ENCODE measurements at regions not wholly inside any gene's neighbourhood (a gene's known extent, or its start where the extent isn't known, plus 50 kb on each side); places are given as distances from the start of the nearest gene placed in this dataset.

DNA sequence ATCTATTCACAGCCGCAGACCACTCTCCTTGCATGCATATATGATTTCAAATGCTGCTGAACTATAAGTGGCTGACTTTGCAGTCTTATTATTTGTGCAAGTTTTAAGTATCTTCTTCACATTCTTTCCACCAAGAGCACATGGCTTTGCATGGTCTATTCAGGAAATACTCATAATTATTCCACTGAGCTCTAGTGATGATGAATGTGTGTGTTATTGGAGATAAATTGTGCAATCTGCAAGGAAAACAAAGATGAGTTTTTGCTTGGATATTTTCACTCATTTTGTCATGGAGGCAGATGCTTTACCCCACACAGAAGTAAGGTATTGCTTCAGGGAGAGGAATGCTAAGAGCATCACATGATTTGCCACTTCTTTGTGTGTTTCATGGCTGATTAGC lies 764.6 kb downstream of the TBC1D32 start:
- Histone ChIP-seq H3K9me3 (no peaks in the 10 kb centered on the region), H3K27ac (no peak overlapping the region), H3K4me3 (no peak overlapping the region), H3K4me1 (peaks cover 0 to 2% (median 0%) of the 10 kb centered on the region in 4 donors), H3K36me3 (no peaks in the 10 kb centered on the region), H3K27me3 (no peaks in the 10 kb centered on the region)
- WGBS, 2 donors: 87 to 88% methylated on average over 1 of the region's 1 CpG
- intact Hi-C loops (cut with DNase I): no loop called here
- no peak for TF ChIP-seq POLR2A (IDR thresholded peaks at IDR 0.05)
- no peak for TF ChIP-seq EP300 (IDR thresholded peaks at IDR 0.05)
- TF ChIP-seq, protein P1, sequence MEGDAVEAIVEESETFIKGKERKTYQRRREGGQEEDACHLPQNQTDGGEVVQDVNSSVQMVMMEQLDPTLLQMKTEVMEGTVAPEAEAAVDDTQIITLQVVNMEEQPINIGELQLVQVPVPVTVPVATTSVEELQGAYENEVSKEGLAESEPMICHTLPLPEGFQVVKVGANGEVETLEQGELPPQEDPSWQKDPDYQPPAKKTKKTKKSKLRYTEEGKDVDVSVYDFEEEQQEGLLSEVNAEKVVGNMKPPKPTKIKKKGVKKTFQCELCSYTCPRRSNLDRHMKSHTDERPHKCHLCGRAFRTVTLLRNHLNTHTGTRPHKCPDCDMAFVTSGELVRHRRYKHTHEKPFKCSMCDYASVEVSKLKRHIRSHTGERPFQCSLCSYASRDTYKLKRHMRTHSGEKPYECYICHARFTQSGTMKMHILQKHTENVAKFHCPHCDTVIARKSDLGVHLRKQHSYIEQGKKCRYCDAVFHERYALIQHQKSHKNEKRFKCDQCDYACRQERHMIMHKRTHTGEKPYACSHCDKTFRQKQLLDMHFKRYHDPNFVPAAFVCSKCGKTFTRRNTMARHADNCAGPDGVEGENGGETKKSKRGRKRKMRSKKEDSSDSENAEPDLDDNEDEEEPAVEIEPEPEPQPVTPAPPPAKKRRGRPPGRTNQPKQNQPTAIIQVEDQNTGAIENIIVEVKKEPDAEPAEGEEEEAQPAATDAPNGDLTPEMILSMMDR (IDR thresholded peaks at IDR 0.05): no peak
- TF ChIP-seq POLR2AphosphoS5 (IDR thresholded peaks at IDR 0.05): no peak
- no peak for DNase-seq

- no peak overlapping the region for H3K4me3 ChIP-seq
- intact Hi-C loops (cut with DNase I): no loop called here
- no peaks in the 10 kb centered on the region for H3K9me3 ChIP-seq
- H3K27me3 ChIP-seq: no peaks in the 10 kb centered on the region
- DNase-seq: no peak
- no peak overlapping the region for H3K27ac ChIP-seq
- no peaks in the 10 kb centered on the region for H3K4me1 ChIP-seq
- TF ChIP-seq POLR2AphosphoS5 (IDR thresholded peaks at IDR 0.05) (no peak), EP300 (IDR thresholded peaks at IDR 0.05) (no peak), POLR2A (IDR thresholded peaks at IDR 0.05) (no peak)
- TF ChIP-seq, protein P1 (IDR thresholded peaks at IDR 0.05): no peak
- WGBS, 2 donors: 86 to 93% methylated on average over 3 of the region's 3 CpGs
- H3K36me3 ChIP-seq: no peaks in the 10 kb centered on the region
These were observed 769.5 kb downstream of the TBC1D32 start for GRCh38 chr6:120564779-120565178.

DNA sequence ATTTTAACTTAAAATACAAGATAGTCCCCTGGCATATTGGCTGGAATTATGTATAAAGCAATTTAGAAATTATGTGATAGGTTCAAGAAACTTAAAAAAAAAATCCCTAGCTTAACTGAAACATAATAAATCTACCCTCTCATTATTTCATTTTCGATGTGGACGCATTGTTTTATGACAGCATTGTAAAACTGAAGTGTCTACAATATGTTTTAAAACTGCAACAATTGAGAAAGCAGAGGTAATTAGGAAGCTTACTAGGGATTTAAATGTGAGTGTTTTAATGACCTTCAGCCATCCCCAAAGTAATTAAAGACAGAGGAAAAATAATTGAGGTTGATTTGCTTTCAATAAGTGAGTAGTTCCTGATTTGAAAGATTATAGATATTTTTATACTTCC lies 776.0 kb downstream of the TBC1D32 start:
- Histone ChIP-seq H3K9me3 (no peaks in the 10 kb centered on the region), H3K4me3 (no peak overlapping the region), H3K27me3 (no peaks in the 10 kb centered on the region), H3K27ac (no peak overlapping the region), H3K36me3 (no peaks in the 10 kb centered on the region), H3K4me1 (no peaks in the 10 kb centered on the region)
- DNase-seq: no peak
- 18 to 53% methylated on average over 2 of the region's 2 CpGs for WGBS, 2 donors
- TF ChIP-seq EP300 (IDR thresholded peaks at IDR 0.05): no peak
- no peak for TF ChIP-seq POLR2AphosphoS5 (IDR thresholded peaks at IDR 0.05)
- no peak for TF ChIP-seq POLR2A (IDR thresholded peaks at IDR 0.05)
- TF ChIP-seq, protein P1 (IDR thresholded peaks at IDR 0.05): no peak
- intact Hi-C loops (cut with DNase I): no loop called here

GRCh38 chr6:120557554-120557953 lies 776.7 kb downstream of the TBC1D32 start:
- Histone ChIP-seq H3K36me3 (no peaks in the 10 kb centered on the region), H3K4me3 (no peak overlapping the region), H3K27me3 (no peaks in the 10 kb centered on the region), H3K27ac (no peak overlapping the region), H3K4me1 (no peaks in the 10 kb centered on the region), H3K9me3 (no peaks in the 10 kb centered on the region)
- intact Hi-C loops (cut with DNase I): no loop called here
- TF ChIP-seq EP300 (IDR thresholded peaks at IDR 0.05) (no peak), POLR2A (IDR thresholded peaks at IDR 0.05) (no peak), POLR2AphosphoS5 (IDR thresholded peaks at IDR 0.05) (no peak)
- TF ChIP-seq, protein P1 (IDR thresholded peaks at IDR 0.05): no peak
- no peak for DNase-seq
- 17 to 52% methylated on average over 3 of the region's 3 CpGs for WGBS, 2 donors

GRCh38 chr6:120556491-120556890 lies 777.8 kb downstream of the TBC1D32 start:
- H3K27ac ChIP-seq: no peak overlapping the region
- no peaks in the 10 kb centered on the region for H3K4me1 ChIP-seq
- 25 to 72% methylated on average over 1 of the region's 1 CpG for WGBS, 2 donors
- no peak overlapping the region for H3K4me3 ChIP-seq
- TF ChIP-seq EP300 (IDR thresholded peaks at IDR 0.05) (no peak), POLR2AphosphoS5 (IDR thresholded peaks at IDR 0.05) (no peak), POLR2A (IDR thresholded peaks at IDR 0.05) (no peak)
- TF ChIP-seq, protein P1 (IDR thresholded peaks at IDR 0.05): no peak
- intact Hi-C loops (cut with DNase I): no loop called here
- no peaks in the 10 kb centered on the region for H3K36me3 ChIP-seq
- DNase-seq: no peak
- H3K9me3 ChIP-seq: no peaks in the 10 kb centered on the region
- no peaks in the 10 kb centered on the region for H3K27me3 ChIP-seq

All from sigmoid colon (tissue), 6 donors.